Spleen (tissue), 7 donors: ENCODE measurements at regions not wholly inside any gene's neighbourhood (a gene's known extent, or its start where the extent isn't known, plus 50 kb on each side); places are given as distances from the start of the nearest gene placed in this dataset.

ENCODE experiments used
- POLR2A ChIP-seq, 3 donors: fragments of 450-650 bp; IDR thresholded peaks; one replicate each; pipeline ENCODE4 v1.5.1; 2017; ENCODE audit warnings: antibody characterized with exemption in 3 of 3, mild to moderate bottlenecking in 1 of 3
- POLR2AphosphoS5 ChIP-seq, 3 donors: sonication (generic); formaldehyde crosslinking; IDR thresholded peaks; one replicate each; pipeline ENCODE4 v1.5.1; 2017; ENCODE audit warnings: antibody characterized with exemption in 3 of 3
- TF ChIP-seq, protein P1 (sequence below), 11 experiments: fragments of 200-600 bp in 7 of 11; fragments of 450-650 bp in 4 of 11; sonication (generic) in 4 of 11; IDR thresholded peaks in 8 of 11; conservative IDR thresholded peaks in 3 of 11; 1 replicate in 7 of 11; 2 replicates in 4 of 11; pipeline versions ENCODE4 v1.4.0 to v1.8.0; 2016 to 2021; ENCODE audit warnings: antibody characterized with exemption in 11 of 11, inconsistent platforms in 4 of 11, mild to moderate bottlenecking in 1 of 11
- donor health status: DM: no; HTN: no; CAD: no; lungs with moderate emphysema.
- donor health status: DM: no; HTN: no; CAD: no.
- donor health status: DM: no; HTN: no; CAD: no.

DNA sequence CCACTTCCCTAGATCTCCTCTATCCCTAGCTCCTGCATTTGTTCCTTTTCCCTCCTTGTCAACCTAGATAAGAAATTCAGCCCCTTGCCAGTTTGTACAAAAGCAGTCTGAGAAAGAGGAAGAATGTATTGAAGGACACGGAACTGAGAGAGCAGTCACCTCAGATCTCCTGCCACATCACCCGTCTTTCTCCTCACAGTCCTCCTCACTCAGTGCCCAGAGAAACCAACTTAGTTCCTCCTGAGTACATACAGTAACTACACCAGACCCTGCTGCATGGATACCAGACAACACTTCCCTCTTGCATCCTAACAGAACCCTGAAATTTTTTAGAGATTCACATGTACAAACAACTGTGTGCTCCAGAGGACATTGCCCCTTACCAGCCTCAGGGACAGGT lies 563.6 kb upstream of the ADAMTS9 start:
- TF ChIP-seq, protein P1, sequence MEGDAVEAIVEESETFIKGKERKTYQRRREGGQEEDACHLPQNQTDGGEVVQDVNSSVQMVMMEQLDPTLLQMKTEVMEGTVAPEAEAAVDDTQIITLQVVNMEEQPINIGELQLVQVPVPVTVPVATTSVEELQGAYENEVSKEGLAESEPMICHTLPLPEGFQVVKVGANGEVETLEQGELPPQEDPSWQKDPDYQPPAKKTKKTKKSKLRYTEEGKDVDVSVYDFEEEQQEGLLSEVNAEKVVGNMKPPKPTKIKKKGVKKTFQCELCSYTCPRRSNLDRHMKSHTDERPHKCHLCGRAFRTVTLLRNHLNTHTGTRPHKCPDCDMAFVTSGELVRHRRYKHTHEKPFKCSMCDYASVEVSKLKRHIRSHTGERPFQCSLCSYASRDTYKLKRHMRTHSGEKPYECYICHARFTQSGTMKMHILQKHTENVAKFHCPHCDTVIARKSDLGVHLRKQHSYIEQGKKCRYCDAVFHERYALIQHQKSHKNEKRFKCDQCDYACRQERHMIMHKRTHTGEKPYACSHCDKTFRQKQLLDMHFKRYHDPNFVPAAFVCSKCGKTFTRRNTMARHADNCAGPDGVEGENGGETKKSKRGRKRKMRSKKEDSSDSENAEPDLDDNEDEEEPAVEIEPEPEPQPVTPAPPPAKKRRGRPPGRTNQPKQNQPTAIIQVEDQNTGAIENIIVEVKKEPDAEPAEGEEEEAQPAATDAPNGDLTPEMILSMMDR (IDR thresholded peaks at IDR 0.05 in 8 of 11, conservative IDR thresholded peaks at IDR 0.05 in 3 of 11), result no peak
- TF ChIP-seq POLR2A (IDR thresholded peaks at IDR 0.05) (no peak), POLR2AphosphoS5 (IDR thresholded peaks at IDR 0.05) (no peak)
